ENCODE measurements at regions not wholly inside any gene's neighbourhood (a gene's known extent, or its start where the extent isn't known, plus 50 kb on each side); places are given as distances from the start of the nearest gene placed in this dataset.

GRCh38 chr2:173750353-173750801 lies 214.8 kb downstream of the SP3 start:
- no peak overlapping the region for H3K27ac ChIP-seq
- no peaks in the 10 kb centered on the region for H3K36me3 ChIP-seq
- H3K9me3 ChIP-seq: no peaks in the 10 kb centered on the region
- DNase-seq: no peak
- intact Hi-C loops (cut with DNase I): no loop called here
- no peaks in the 10 kb centered on the region for H3K4me1 ChIP-seq
- H3K9ac ChIP-seq (ENCODE audit: low read depth in 2 of 2, low read length in 2 of 2): no peak overlapping the region
- no peak overlapping the region for H3K4me3 ChIP-seq
- TF ChIP-seq CTCF (IDR thresholded peaks at IDR 0.05): no peak
- H3K27me3 ChIP-seq: no peaks in the 10 kb centered on the region

GRCh38 chr2:173750831-173751230 lies 214.3 kb downstream of the SP3 start:
- H3K9me3 ChIP-seq: no peaks in the 10 kb centered on the region
- no peaks in the 10 kb centered on the region for H3K27me3 ChIP-seq
- TF ChIP-seq CTCF (IDR thresholded peaks at IDR 0.05): no peak
- H3K36me3 ChIP-seq: no peaks in the 10 kb centered on the region
- H3K9ac ChIP-seq (ENCODE audit: low read depth in 2 of 2, low read length in 2 of 2): no peak overlapping the region
- H3K4me1 ChIP-seq: no peaks in the 10 kb centered on the region
- intact Hi-C loops (cut with DNase I): no loop called here
- no peak overlapping the region for H3K27ac ChIP-seq
- DNase-seq: no peak
- H3K4me3 ChIP-seq: no peak overlapping the region

- intact Hi-C loops (cut with DNase I): no loop called here
These were observed 213.8 kb downstream of the SP3 start for GRCh38 chr2:173751245-173751975.

GRCh38 chr2:173752152-173752551 lies 213.0 kb downstream of the SP3 start:
- H3K4me1 ChIP-seq: no peaks in the 10 kb centered on the region
- intact Hi-C loops (cut with DNase I): no loop called here
- H3K36me3 ChIP-seq: no peaks in the 10 kb centered on the region
- no peak overlapping the region for H3K27ac ChIP-seq
- no peak for TF ChIP-seq CTCF (IDR thresholded peaks at IDR 0.05)
- H3K9ac ChIP-seq (ENCODE audit: low read depth in 2 of 2, low read length in 2 of 2): no peak overlapping the region
- H3K27me3 ChIP-seq: no peaks in the 10 kb centered on the region
- H3K9me3 ChIP-seq: no peaks in the 10 kb centered on the region
- no peak for DNase-seq
- no peak overlapping the region for H3K4me3 ChIP-seq

More at GRCh38 chr2:173751245-173751975, 213.8 kb downstream of the SP3 start:
- Histone ChIP-seq H3K9ac (ENCODE audit: low read depth in 2 of 2, low read length in 2 of 2) (no peak overlapping the region), H3K4me1 (no peaks in the 10 kb centered on the region), H3K9me3 (no peaks in the 10 kb centered on the region), H3K27ac (no peak overlapping the region), H3K4me3 (no peak overlapping the region), H3K36me3 (no peaks in the 10 kb centered on the region), H3K27me3 (no peaks in the 10 kb centered on the region)
- no peak for DNase-seq
- TF ChIP-seq CTCF (IDR thresholded peaks at IDR 0.05): no peak

GRCh38 chr2:173753441-173753840 lies 211.7 kb downstream of the SP3 start:
- Histone ChIP-seq H3K9me3 (no peaks in the 10 kb centered on the region), H3K27ac (no peak overlapping the region), H3K4me3 (no peak overlapping the region), H3K27me3 (no peaks in the 10 kb centered on the region), H3K36me3 (no peaks in the 10 kb centered on the region), H3K4me1 (no peaks in the 10 kb centered on the region), H3K9ac (ENCODE audit: low read depth in 2 of 2, low read length in 2 of 2) (no peak overlapping the region)
- intact Hi-C loops (cut with DNase I): no loop called here
- TF ChIP-seq CTCF (IDR thresholded peaks at IDR 0.05): no peak
- DNase-seq: no peak

Measured in colonic mucosa (tissue), 4 donors.